Ectodermal cell (in vitro differentiated cells): ENCODE measurements at regions not wholly inside any gene's neighbourhood (a gene's known extent, or its start where the extent isn't known, plus 50 kb on each side); places are given as distances from the start of the nearest gene placed in this dataset.

Source experiments
- H3K27ac ChIP-seq: 2 replicates; pipeline ENCODE4 v1.7.0; 2013; ENCODE audit warnings: mild to moderate bottlenecking, low read depth, low read length; ENCODE audit not compliant: insufficient read depth, poor library complexity, severe bottlenecking
- H3K27me3 ChIP-seq: 2 replicates; pipeline ENCODE4 v1.7.0; 2013; ENCODE audit warnings: mild to moderate bottlenecking, low read length; ENCODE audit not compliant: insufficient read depth, control insufficient read depth, poor library complexity, severe bottlenecking
- H3K36me3 ChIP-seq: one replicate; pipeline ENCODE4 v1.7.0; 2013; ENCODE audit warnings: low read length; ENCODE audit not compliant: control insufficient read depth, insufficient read depth
- H3K4me1 ChIP-seq: one replicate; pipeline ENCODE4 v1.7.0; 2013; ENCODE audit warnings: low read length; ENCODE audit not compliant: control insufficient read depth, insufficient read depth
- H3K4me3 ChIP-seq: 2 replicates; pipeline ENCODE4 v1.7.0; 2013; ENCODE audit warnings: low read depth, low read length, control low read depth; ENCODE audit not compliant: insufficient read depth
- H3K9me3 ChIP-seq: 2 replicates; pipeline ENCODE4 v1.7.0; 2013; ENCODE audit warnings: mild to moderate bottlenecking, low read length, moderate library complexity; ENCODE audit not compliant: control insufficient read depth
- WGBS, 2 experiments: methylation state at CpG; one replicate each; pipeline ENCODE4 v1.1.7; 2013; ENCODE audit warnings: missing lambda C conversion rate in 2 of 2; 5-methylcytosine and 5-hydroxymethylcytosine counted together

GRCh38 chr19:28929006-28929405, 283.9 kb downstream of the UQCRFS1 start:
- Histone ChIP-seq H3K4me1 (no peaks in the 10 kb centered on the region), H3K27ac (no peak overlapping the region), H3K4me3 (no peak overlapping the region), H3K27me3 (no peaks in the 10 kb centered on the region), H3K36me3 (no peaks in the 10 kb centered on the region), H3K9me3 (no peaks in the 10 kb centered on the region)
- WGBS, 2 experiments: 85 to 98% methylated on average over 3 of the region's 3 CpGs

- 91 to 92% methylated on average over 4 of the region's 4 CpGs for WGBS, 2 experiments
- no peaks in the 10 kb centered on the region for H3K27me3 ChIP-seq
- H3K4me3 ChIP-seq: no peak overlapping the region
- no peaks in the 10 kb centered on the region for H3K36me3 ChIP-seq
- H3K27ac ChIP-seq: no peak overlapping the region
- no peaks in the 10 kb centered on the region for H3K4me1 ChIP-seq
- H3K9me3 ChIP-seq: no peaks in the 10 kb centered on the region
Measured at GRCh38 chr19:28927456-28927855, 285.5 kb downstream of the UQCRFS1 start.

- Histone ChIP-seq H3K36me3 (no peaks in the 10 kb centered on the region), H3K27ac (peak overlapping the region; percentile 53), H3K4me1 (peaks cover 10% of the 10 kb centered on the region), H3K4me3 (no peak overlapping the region), H3K9me3 (no peaks in the 10 kb centered on the region), H3K27me3 (no peaks in the 10 kb centered on the region)
- WGBS, 2 experiments: 29 to 35% methylated on average over 17 of the region's 17 CpGs
Measured at GRCh38 chr19:28920269-28921066, 292.5 kb downstream of the UQCRFS1 start.

- H3K27ac ChIP-seq: no peak overlapping the region
Measured at GRCh38 chr19:28917621-28918020, 295.3 kb downstream of the UQCRFS1 start.

GRCh38 chr19:28915737-28916460, 297.1 kb downstream of the UQCRFS1 start:
- H3K4me1 ChIP-seq: peaks cover 10% of the 10 kb centered on the region
- H3K27ac ChIP-seq: no peak overlapping the region
- no peaks in the 10 kb centered on the region for H3K9me3 ChIP-seq
- H3K27me3 ChIP-seq: no peaks in the 10 kb centered on the region
- no peak overlapping the region for H3K4me3 ChIP-seq
- H3K36me3 ChIP-seq: no peaks in the 10 kb centered on the region
- WGBS, 2 experiments: 89% methylated on average over 8 of the region's 8 CpGs

More at GRCh38 chr19:28917621-28918020, 295.3 kb downstream of the UQCRFS1 start:
- no peaks in the 10 kb centered on the region for H3K36me3 ChIP-seq
- 77% methylated on average over 8 of the region's 8 CpGs for WGBS, 2 experiments
- peaks cover 15% of the 10 kb centered on the region for H3K4me1 ChIP-seq
- no peaks in the 10 kb centered on the region for H3K9me3 ChIP-seq
- no peaks in the 10 kb centered on the region for H3K27me3 ChIP-seq
- H3K4me3 ChIP-seq: no peak overlapping the region

GRCh38 chr19:28915202-28915601, 297.7 kb downstream of the UQCRFS1 start:
- Histone ChIP-seq H3K27ac (no peak overlapping the region), H3K9me3 (no peaks in the 10 kb centered on the region), H3K4me3 (no peak overlapping the region), H3K36me3 (no peaks in the 10 kb centered on the region), H3K27me3 (no peaks in the 10 kb centered on the region), H3K4me1 (peaks cover 5% of the 10 kb centered on the region)
- 90 to 95% methylated on average over 3 of the region's 3 CpGs for WGBS, 2 experiments

GRCh38 chr19:28914173-28914572, 298.8 kb downstream of the UQCRFS1 start:
- Histone ChIP-seq H3K4me3 (no peak overlapping the region), H3K9me3 (no peaks in the 10 kb centered on the region), H3K4me1 (peaks cover 5% of the 10 kb centered on the region), H3K36me3 (no peaks in the 10 kb centered on the region), H3K27ac (no peak overlapping the region), H3K27me3 (no peaks in the 10 kb centered on the region)

GRCh38 chr19:28913626-28914025, 299.3 kb downstream of the UQCRFS1 start:
- peaks cover 5% of the 10 kb centered on the region for H3K4me1 ChIP-seq
- 92 to 93% methylated on average over 6 of the region's 6 CpGs for WGBS, 2 experiments
- H3K27ac ChIP-seq: no peak overlapping the region

GRCh38 chr19:28908941-28909340, 304.0 kb downstream of the UQCRFS1 start:
- Histone ChIP-seq H3K36me3 (no peaks in the 10 kb centered on the region), H3K9me3 (no peaks in the 10 kb centered on the region), H3K27ac (no peak overlapping the region), H3K27me3 (no peaks in the 10 kb centered on the region), H3K4me1 (peaks cover 5% of the 10 kb centered on the region), H3K4me3 (no peak overlapping the region)
- WGBS, 2 experiments: 93 to 95% methylated on average over 8 of the region's 8 CpGs

More at GRCh38 chr19:28913626-28914025, 299.3 kb downstream of the UQCRFS1 start:
- H3K9me3 ChIP-seq: no peaks in the 10 kb centered on the region
- no peaks in the 10 kb centered on the region for H3K36me3 ChIP-seq
- H3K4me3 ChIP-seq: no peak overlapping the region
- H3K27me3 ChIP-seq: no peaks in the 10 kb centered on the region

GRCh38 chr19:28907534-28907933, 305.4 kb downstream of the UQCRFS1 start:
- 80 to 84% methylated on average over 7 of the region's 7 CpGs for WGBS, 2 experiments
- no peaks in the 10 kb centered on the region for H3K9me3 ChIP-seq
- no peak overlapping the region for H3K4me3 ChIP-seq
- H3K36me3 ChIP-seq: no peaks in the 10 kb centered on the region
- no peaks in the 10 kb centered on the region for H3K27me3 ChIP-seq
- no peak overlapping the region for H3K27ac ChIP-seq
- H3K4me1 ChIP-seq: no peaks in the 10 kb centered on the region
